Heart left ventricle (tissue), 16 donors: ENCODE measurements at regions not wholly inside any gene's neighbourhood (a gene's known extent, or its start where the extent isn't known, plus 50 kb on each side); places are given as distances from the start of the nearest gene placed in this dataset.

Source experiments
- ATAC-seq, 4 donors: fragments of 200-7000 bp; cut with Tn5 transposase; one replicate each; pipeline ENCODE4 v1.9.1; 2020 to 2022; ENCODE audit warnings: moderate library complexity in 4 of 4, mild to moderate bottlenecking in 3 of 4, moderate number of reproducible peaks in 1 of 4
- DNase-seq, 5 donors: peaks; one replicate each; pipeline ENCODE4 v3.0.0-alpha.2; 2020
- H3K27ac ChIP-seq, 12 donors: fragments of 200-600 bp; sonication (generic) in 4 of 12; one replicate each; pipeline versions ENCODE4 v1.5.0 to v1.8.0; 2016 to 2022; ENCODE audit warnings: mild to moderate bottlenecking in 2 of 12
- H3K27me3 ChIP-seq, 9 donors: fragments of 200-600 bp; sonication (generic) in 2 of 9; one replicate each; pipeline versions ENCODE4 v1.5.1 to v1.8.0; 2016 to 2022; ENCODE audit warnings: mild to moderate bottlenecking in 3 of 9
- H3K36me3 ChIP-seq, 9 donors: fragments of 200-600 bp; sonication (generic) in 2 of 9; one replicate each; pipeline versions ENCODE4 v1.5.0 to v1.8.0; 2018 to 2022; ENCODE audit warnings: mild to moderate bottlenecking in 2 of 9
- H3K4me1 ChIP-seq, 12 donors: fragments of 200-600 bp; sonication (generic) in 4 of 12; one replicate each; pipeline versions ENCODE4 v1.5.0 to v1.8.0; 2016 to 2022; ENCODE audit warnings: mild to moderate bottlenecking in 3 of 12
- H3K4me3 ChIP-seq, 12 donors: fragments of 200-600 bp; sonication (generic) in 4 of 12; one replicate each; pipeline versions ENCODE4 v1.5.0 to v1.8.0; 2017 to 2022; ENCODE audit warnings: mild to moderate bottlenecking in 9 of 12, moderate library complexity in 4 of 12
- H3K9me3 ChIP-seq, 12 donors: fragments of 200-600 bp; sonication (generic) in 4 of 12; one replicate each; pipeline versions ENCODE4 v1.5.0 to v1.8.0; 2016 to 2022; ENCODE audit warnings: mild to moderate bottlenecking in 1 of 12
- CTCF ChIP-seq, 12 donors: fragments of 200-600 bp; sonication (generic) in 4 of 12; IDR thresholded peaks; one replicate each; pipeline versions ENCODE4 v1.5.0 to v1.8.0; 2018 to 2022; ENCODE audit warnings: antibody characterized with exemption in 12 of 12, mild to moderate bottlenecking in 5 of 12
- POLR2A ChIP-seq, 2 donors: fragments of 450-650 bp; IDR thresholded peaks; one replicate each; pipeline ENCODE4 v1.6.1; 2017; ENCODE audit warnings: antibody characterized with exemption in 2 of 2, mild to moderate bottlenecking in 2 of 2, moderate library complexity in 2 of 2
- WGBS, 4 donors: extraction: QIAGEN DNeasy Blood & Tissue Kit in 2 of 4; methylation state at CpG; one replicate each; pipeline versions ENCODE4 v1.1.5 to v1.1.7; 2013 to 2018; 5-methylcytosine and 5-hydroxymethylcytosine counted together
- intact Hi-C, 10 donors: fragments of 100-400 bp; cut with DNase I; formaldehyde crosslinking; loops; one replicate each; pipeline versions ENCODE4 v1.11.1 to v1.14.2; 2022
- donor health status: ischemic (EF 13 %, LVEDD 7.1; RV severe dilation, severe dysfunction).
- donor health status: healthy with polysubstance abuse.
- donor health status: DM: no; HTN: yes; CAD: no.
- donor health status: DM: no; HTN: no; CAD: no.
- donor health status: ischemic (EF 25% LVEDD 6.9; RV normal size, moderate dysfunction).
- donor health status: ischemic (EF 25% LVEDD 5.7; RV mildly dilated, moderate dysfunction).
- donor health status: healthy.
- donor health status: DM: yes; HTN: yes; CAD: no.
- donor health status: ischemic (EF 35%, LVEDD 5.7; RV mildly dilated, moderate dysfunction).
- donor health status: nonischemic (EF 11% LVEDD 7.7; RV severe dilation, severe dysfunction).
- donor health status: DM: yes; HTN: yes; CAD: no.
- donor health status: PGD.
- donor health status: ischemic (EF 29% LVEDD 5.4; RV normal size, mild dysfunction).
- donor health status: nonischemic (EF 23%, LVEDD 6.1; RV moderate dilation, normal function).

GRCh38 chr6:71651636-71652035 lies 234.7 kb upstream of the RIMS1 start:
- H3K9me3 ChIP-seq, result peaks cover 0 to 18% (median 0%) of the 10 kb centered on the region in 12 donors
- intact Hi-C loops, result no loop called here
- ATAC-seq (no peak), DNase-seq (no peak)
- WGBS, 4 donors, result 59 to 79% (median 71%) methylated on average over 2 of the region's 2 CpGs
- H3K4me1 ChIP-seq, result no peaks in the 10 kb centered on the region
- TF ChIP-seq CTCF (IDR thresholded peaks at IDR 0.05) (no peak), POLR2A (IDR thresholded peaks at IDR 0.05) (no peak)
- no peak overlapping the region for H3K27ac ChIP-seq
- H3K36me3 ChIP-seq, result no peaks in the 10 kb centered on the region
- H3K4me3 ChIP-seq, result no peak overlapping the region
- H3K27me3 ChIP-seq, result no peaks in the 10 kb centered on the region

GRCh38 chr6:71656121-71656520 lies 230.2 kb upstream of the RIMS1 start:
- intact Hi-C loops, result no loop called here
- H3K36me3 ChIP-seq, result no peaks in the 10 kb centered on the region
- WGBS, 4 donors, result 51 to 67% (median 57%) methylated on average over 1 of the region's 1 CpG
- ATAC-seq, result no peak
- H3K27me3 ChIP-seq, result no peaks in the 10 kb centered on the region
- H3K27ac ChIP-seq, result no peak overlapping the region
- TF ChIP-seq CTCF (IDR thresholded peaks at IDR 0.05), result no peak
- H3K9me3 ChIP-seq, result no peaks in the 10 kb centered on the region
- no peak overlapping the region for H3K4me3 ChIP-seq
- no peak for DNase-seq
- peaks cover 0 to 7% (median 0%) of the 10 kb centered on the region in 12 donors for H3K4me1 ChIP-seq

GRCh38 chr6:71665931-71666330 lies 220.4 kb upstream of the RIMS1 start:
- H3K9me3 ChIP-seq, result no peaks in the 10 kb centered on the region
- TF ChIP-seq CTCF (IDR thresholded peaks at IDR 0.05), result no peak
- TF ChIP-seq POLR2A (IDR thresholded peaks at IDR 0.05), result no peak
- WGBS, 4 donors, result 42 to 70% (median 53%) methylated on average over 3 of the region's 3 CpGs
- DNase-seq, result no peak
- H3K27ac ChIP-seq, result no peak overlapping the region
- no peaks in the 10 kb centered on the region for H3K36me3 ChIP-seq
- H3K4me3 ChIP-seq, result no peak overlapping the region
- H3K27me3 ChIP-seq, result no peaks in the 10 kb centered on the region
- no peak for ATAC-seq
- intact Hi-C loops, result no loop called here
- H3K4me1 ChIP-seq, result no peaks in the 10 kb centered on the region

- no peak for DNase-seq
- TF ChIP-seq POLR2A (IDR thresholded peaks at IDR 0.05) (no peak), CTCF (IDR thresholded peaks at IDR 0.05) (no peak)
- no peak for ATAC-seq
- no peaks in the 10 kb centered on the region for H3K4me1 ChIP-seq
- H3K27ac ChIP-seq, result no peak overlapping the region
- 48 to 63% (median 59%) methylated on average over 2 of the region's 2 CpGs for WGBS, 4 donors
- H3K4me3 ChIP-seq, result no peak overlapping the region
- H3K27me3 ChIP-seq, result no peaks in the 10 kb centered on the region
- no peaks in the 10 kb centered on the region for H3K36me3 ChIP-seq
- no peaks in the 10 kb centered on the region for H3K9me3 ChIP-seq
- intact Hi-C loops, result no loop called here
Measured at GRCh38 chr6:71672876-71673275, 213.5 kb upstream of the RIMS1 start.
